ENCODE measurements at regions not wholly inside any gene's neighbourhood (a gene's known extent, or its start where the extent isn't known, plus 50 kb on each side); places are given as distances from the start of the nearest gene placed in this dataset.

- no peak for TF ChIP-seq CTCF (IDR thresholded peaks at IDR 0.05)
- H3K4me3 Mint-ChIP-seq = no peak overlapping the region
- no peaks in the 10 kb centered on the region for H3K36me3 Mint-ChIP-seq (ENCODE audit: low read depth)
- H3K27me3 Mint-ChIP-seq (ENCODE audit: low read depth, poor library complexity) = peaks cover 3% of the 10 kb centered on the region
- H3K27ac Mint-ChIP-seq = no peak overlapping the region
- no peak for DNase-seq
- H3K4me1 Mint-ChIP-seq = peaks cover 8% of the 10 kb centered on the region
- H3K9me3 Mint-ChIP-seq = peaks cover 10% of the 10 kb centered on the region
These were observed 146.1 kb upstream of the SLC24A5 start for GRCh38 chr15:47974724-47975123.

DNA sequence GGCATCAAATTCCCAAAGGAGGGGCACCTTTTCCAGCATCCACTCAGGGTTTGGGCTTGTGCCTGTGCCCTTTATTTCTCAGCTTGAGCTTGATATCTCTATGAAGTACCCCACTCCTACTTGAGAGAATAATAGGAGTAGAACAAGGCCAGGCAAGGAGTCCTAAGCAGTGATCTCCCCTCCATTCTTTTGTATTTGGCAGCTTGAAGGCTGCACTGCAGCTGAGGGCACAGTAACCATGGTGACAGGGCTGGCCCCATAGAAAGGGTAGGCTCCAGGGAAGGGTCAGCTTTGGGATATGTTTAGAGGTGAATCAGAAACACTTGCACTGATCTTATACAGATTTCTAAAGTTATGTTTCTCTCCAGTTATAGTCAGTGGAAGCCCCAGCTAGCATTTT lies 145.4 kb upstream of the SLC24A5 start:
- DNase-seq = no peak
- Mint-ChIP-seq H3K27ac (no peak overlapping the region), H3K4me1 (peaks cover 8% of the 10 kb centered on the region), H3K9me3 (peaks cover 10% of the 10 kb centered on the region), H3K4me3 (no peak overlapping the region), H3K27me3 (ENCODE audit: low read depth, poor library complexity) (peaks cover 3% of the 10 kb centered on the region), H3K36me3 (ENCODE audit: low read depth) (no peaks in the 10 kb centered on the region)
- no peak for TF ChIP-seq CTCF (IDR thresholded peaks at IDR 0.05)

- H3K4me1 Mint-ChIP-seq = peaks cover 18% of the 10 kb centered on the region
- H3K9me3 Mint-ChIP-seq = peaks cover 7% of the 10 kb centered on the region
- no peak for TF ChIP-seq CTCF (IDR thresholded peaks at IDR 0.05)
- H3K4me3 Mint-ChIP-seq = no peak overlapping the region
- H3K27ac Mint-ChIP-seq = no peak overlapping the region
- DNase-seq = no peak
- H3K36me3 Mint-ChIP-seq (ENCODE audit: low read depth) = no peaks in the 10 kb centered on the region
- H3K27me3 Mint-ChIP-seq (ENCODE audit: low read depth, poor library complexity) = peaks cover 5% of the 10 kb centered on the region
These were observed 137.3 kb upstream of the SLC24A5 start for GRCh38 chr15:47983533-47983932.

DNA sequence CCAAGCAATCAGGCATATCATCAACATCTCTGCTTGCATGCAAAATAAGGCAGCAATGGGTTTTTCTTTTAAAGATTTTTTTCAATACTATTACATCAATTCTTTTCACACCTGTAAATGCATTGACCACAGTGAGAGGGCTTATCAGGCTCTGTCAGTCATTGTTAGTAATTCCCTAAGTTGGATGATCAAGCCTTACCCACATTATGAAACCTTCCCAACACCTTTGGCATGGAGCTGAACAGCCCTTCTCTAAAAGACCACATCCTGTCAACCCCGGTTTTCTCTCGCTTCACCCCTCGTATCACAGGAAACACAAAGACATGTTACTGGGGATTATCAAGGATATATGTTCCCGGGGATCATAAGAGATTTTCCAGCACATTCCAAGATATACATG lies 135.2 kb upstream of the SLC24A5 start:
- no peaks in the 10 kb centered on the region for H3K36me3 Mint-ChIP-seq (ENCODE audit: low read depth)
- no peak for DNase-seq
- peaks cover 27% of the 10 kb centered on the region for H3K4me1 Mint-ChIP-seq
- TF ChIP-seq CTCF (IDR thresholded peaks at IDR 0.05) = no peak
- peak overlapping the region; percentile 54 for H3K27ac Mint-ChIP-seq
- no peak overlapping the region for H3K4me3 Mint-ChIP-seq
- H3K9me3 Mint-ChIP-seq = no peaks in the 10 kb centered on the region
- peaks cover 5% of the 10 kb centered on the region for H3K27me3 Mint-ChIP-seq (ENCODE audit: low read depth, poor library complexity)

DNA sequence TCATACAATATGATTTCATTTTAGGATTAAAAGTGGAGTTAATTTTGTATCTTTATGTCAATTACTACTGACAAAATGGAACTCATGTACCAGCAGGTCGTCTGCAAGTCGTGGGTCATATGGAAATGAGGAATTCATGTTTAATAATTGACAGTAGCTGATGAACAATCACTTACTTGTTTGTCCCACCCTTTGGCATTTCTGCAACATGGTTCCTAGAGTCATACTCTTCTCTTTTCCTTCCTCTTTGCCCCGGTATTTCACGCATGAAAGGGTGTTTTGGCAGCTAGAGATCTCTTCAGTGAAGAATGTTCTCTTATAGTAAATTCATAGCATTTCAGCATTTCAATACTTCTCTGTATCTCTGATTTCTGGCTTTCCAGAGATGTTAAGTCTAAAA lies 133.3 kb upstream of the SLC24A5 start:
- H3K9me3 Mint-ChIP-seq = no peaks in the 10 kb centered on the region
- no peaks in the 10 kb centered on the region for H3K36me3 Mint-ChIP-seq (ENCODE audit: low read depth)
- no peak for TF ChIP-seq CTCF (IDR thresholded peaks at IDR 0.05)
- peaks cover 5% of the 10 kb centered on the region for H3K27me3 Mint-ChIP-seq (ENCODE audit: low read depth, poor library complexity)
- no peak for DNase-seq
- H3K4me3 Mint-ChIP-seq = no peak overlapping the region
- no peak overlapping the region for H3K27ac Mint-ChIP-seq
- H3K4me1 Mint-ChIP-seq = peaks cover 27% of the 10 kb centered on the region

DNA sequence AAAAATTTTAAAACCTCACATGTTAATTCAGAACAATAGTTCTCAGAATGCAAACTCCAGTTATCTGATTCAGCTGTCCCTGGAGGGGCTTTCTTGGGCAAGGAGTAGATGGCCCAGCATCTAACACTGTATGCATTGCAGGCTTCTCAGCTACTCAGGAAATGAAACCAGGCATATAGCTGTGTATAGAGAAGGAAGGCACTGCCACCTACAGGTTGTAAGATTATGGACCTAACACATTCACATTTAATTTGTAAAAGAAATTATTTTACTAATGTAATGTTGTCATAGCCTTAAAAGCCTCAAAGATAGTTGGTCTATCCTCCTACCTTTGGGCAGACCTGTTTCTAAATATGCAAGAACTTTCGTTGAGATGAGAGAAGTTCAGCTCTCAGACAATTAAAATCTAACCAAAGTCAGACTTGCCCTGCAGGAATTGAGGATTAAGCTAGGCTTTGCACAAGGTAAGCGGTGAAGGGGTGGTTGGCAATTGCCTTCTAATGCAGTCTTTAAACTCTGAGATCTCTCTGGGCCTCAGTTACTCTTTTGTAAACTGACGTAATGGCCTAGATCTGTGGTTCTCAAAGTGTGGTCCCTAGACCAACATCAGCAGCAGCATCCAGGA lies 132.8 kb upstream of the SLC24A5 start:
- Mint-ChIP-seq H3K27me3 (ENCODE audit: low read depth, poor library complexity) (peaks cover 5% of the 10 kb centered on the region), H3K4me1 (peaks cover 27% of the 10 kb centered on the region), H3K27ac (no peak overlapping the region), H3K4me3 (no peak overlapping the region), H3K9me3 (no peaks in the 10 kb centered on the region), H3K36me3 (ENCODE audit: low read depth) (no peaks in the 10 kb centered on the region)
- peak; percentile 74 for TF ChIP-seq CTCF (IDR thresholded peaks at IDR 0.05)
- peak; percentile 20 for DNase-seq
